ENCODE measurements at regions not wholly inside any gene's neighbourhood (a gene's known extent, or its start where the extent isn't known, plus 50 kb on each side); places are given as distances from the start of the nearest gene placed in this dataset.

DNA sequence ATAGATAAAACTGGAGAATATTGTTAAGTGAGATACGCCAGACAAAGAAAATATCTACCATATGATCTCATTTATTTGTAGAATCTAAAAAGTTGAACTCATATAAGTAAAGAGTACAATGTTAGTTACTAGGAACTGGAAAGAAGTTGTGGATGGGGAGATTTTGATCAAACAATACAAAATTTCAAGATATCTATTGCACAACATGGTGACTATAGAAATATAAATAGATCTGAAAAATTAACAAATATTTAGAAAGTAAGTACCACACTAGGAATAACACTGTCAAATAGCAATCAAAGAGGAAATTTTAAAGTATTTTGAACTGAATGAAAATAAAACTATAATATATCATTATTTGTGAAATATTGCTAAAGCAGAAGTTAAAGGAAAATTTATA, 437.2 kb downstream of the AASDHPPT start:
- TF ChIP-seq CTCF (IDR thresholded peaks at IDR 0.05): no peak
- no peak for TF ChIP-seq POLR2AphosphoS5 (IDR thresholded peaks at IDR 0.05; ENCODE audit: insufficient read depth in 1 of 2, low read depth in 1 of 2)

All from vagina (tissue), 2 donors.